ENCODE measurements at regions not wholly inside any gene's neighbourhood (a gene's known extent, or its start where the extent isn't known, plus 50 kb on each side); places are given as distances from the start of the nearest gene placed in this dataset.

DNA sequence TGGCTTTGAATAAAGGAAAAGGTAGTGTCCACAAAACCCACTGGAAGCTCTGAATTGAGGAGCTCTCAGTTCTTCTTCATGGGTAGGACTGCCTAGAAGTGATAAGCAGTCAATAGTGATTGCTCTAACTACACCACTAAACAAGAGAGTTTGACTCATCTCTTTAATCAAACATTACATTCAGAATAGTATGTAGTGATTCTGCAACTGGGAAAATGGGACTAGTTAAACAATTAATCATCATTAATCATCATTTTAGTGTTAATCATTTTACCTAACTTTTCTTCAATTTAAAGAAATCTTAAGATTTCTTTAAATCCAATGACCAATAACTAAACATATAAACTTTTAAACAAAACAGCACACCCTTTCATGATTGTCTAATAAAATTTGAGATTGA, 484.0 kb upstream of the FZD8 start:
- DNase-seq (ENCODE audit: low read depth, low spot score), result no peak
- POLR2A ChIA-PET, result no interaction called here
- no peaks in the 10 kb centered on the region for H3K9me3 ChIP-seq (replicated peaks; ENCODE audit: control insufficient read depth, insufficient read depth, low read length)
- FAIRE-seq, result no peak
- H3K9me1 ChIP-seq (replicated peaks; ENCODE audit: control insufficient read depth, extremely low read depth, insufficient read depth, low read length), result no peaks in the 10 kb centered on the region
- no TSS peak for BruUV-seq (replicated peaks)
- dilution Hi-C loops (cut with MboI; ENCODE audit: extremely low pct_ligation_motif_present, low sequenced_read_pairs), result no loop called here
- intact Hi-C loops (cut with micrococcal nuclease), result no loop called here
- no peaks in the 10 kb centered on the region for H4K20me1 ChIP-seq (replicated peaks; ENCODE audit: control insufficient read depth, extremely low read depth, insufficient read depth, low read length)
- H3K79me2 ChIP-seq (ENCODE audit: control insufficient read depth, insufficient read depth, low read length), result no peaks in the 10 kb centered on the region
- CTCF ChIA-PET, result no interaction called here
- no peak overlapping the region for H3K4me3 ChIP-seq (replicated peaks in 1 of 3; ENCODE audit: insufficient read depth in 1 of 3, low read depth in 1 of 3, low read length in 3 of 3)
- H3K9ac ChIP-seq (replicated peaks; ENCODE audit: extremely low read depth, insufficient read depth, low read length), result no peak overlapping the region
- H3K4me1 ChIP-seq (ENCODE audit: control insufficient read depth, extremely low read depth, insufficient read depth, low read length), result no peaks in the 10 kb centered on the region
- TF ChIP-seq MYC (IDR thresholded peaks at IDR 0.05; ENCODE audit: low read depth, low read length), result no peak
- TF ChIP-seq, protein P1, sequence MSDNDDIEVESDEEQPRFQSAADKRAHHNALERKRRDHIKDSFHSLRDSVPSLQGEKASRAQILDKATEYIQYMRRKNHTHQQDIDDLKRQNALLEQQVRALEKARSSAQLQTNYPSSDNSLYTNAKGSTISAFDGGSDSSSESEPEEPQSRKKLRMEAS (IDR thresholded peaks at IDR 0.05; ENCODE audit: insufficient read depth, insufficient read length), result no peak
- no peak for TF ChIP-seq POLR2AphosphoS5 (IDR thresholded peaks at IDR 0.05; ENCODE audit: insufficient read depth, low read depth, low read length)
- TF ChIP-seq JUN (IDR thresholded peaks at IDR 0.05; ENCODE audit: borderline replicate concordance, insufficient read depth, insufficient read length, low read depth), result no peak
- TF ChIP-seq, protein P2, sequence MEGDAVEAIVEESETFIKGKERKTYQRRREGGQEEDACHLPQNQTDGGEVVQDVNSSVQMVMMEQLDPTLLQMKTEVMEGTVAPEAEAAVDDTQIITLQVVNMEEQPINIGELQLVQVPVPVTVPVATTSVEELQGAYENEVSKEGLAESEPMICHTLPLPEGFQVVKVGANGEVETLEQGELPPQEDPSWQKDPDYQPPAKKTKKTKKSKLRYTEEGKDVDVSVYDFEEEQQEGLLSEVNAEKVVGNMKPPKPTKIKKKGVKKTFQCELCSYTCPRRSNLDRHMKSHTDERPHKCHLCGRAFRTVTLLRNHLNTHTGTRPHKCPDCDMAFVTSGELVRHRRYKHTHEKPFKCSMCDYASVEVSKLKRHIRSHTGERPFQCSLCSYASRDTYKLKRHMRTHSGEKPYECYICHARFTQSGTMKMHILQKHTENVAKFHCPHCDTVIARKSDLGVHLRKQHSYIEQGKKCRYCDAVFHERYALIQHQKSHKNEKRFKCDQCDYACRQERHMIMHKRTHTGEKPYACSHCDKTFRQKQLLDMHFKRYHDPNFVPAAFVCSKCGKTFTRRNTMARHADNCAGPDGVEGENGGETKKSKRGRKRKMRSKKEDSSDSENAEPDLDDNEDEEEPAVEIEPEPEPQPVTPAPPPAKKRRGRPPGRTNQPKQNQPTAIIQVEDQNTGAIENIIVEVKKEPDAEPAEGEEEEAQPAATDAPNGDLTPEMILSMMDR (IDR thresholded peaks at IDR 0.05; ENCODE audit: extremely low read depth in 1 of 2, insufficient read depth in 1 of 2, low read depth in 1 of 2, low read length in 2 of 2), result no peak
- no peak for TF ChIP-seq EZH2 (IDR thresholded peaks at IDR 0.05; ENCODE audit: borderline replicate concordance, low read depth, low read length, severe bottlenecking)
- H3K4me2 ChIP-seq (ENCODE audit: insufficient read depth, low read length), result no peak overlapping the region
- H3K27ac ChIP-seq (ENCODE audit: insufficient read depth, low read depth, low read length), result no peak overlapping the region
- H2AFZ ChIP-seq (ENCODE audit: low read depth, low read length), result no peak overlapping the region
- no peaks in the 10 kb centered on the region for H3K27me3 ChIP-seq (ENCODE audit: control insufficient read depth in 2 of 2, insufficient read depth in 2 of 2, low read length in 2 of 2)
- H3K36me3 ChIP-seq (ENCODE audit: control insufficient read depth in 2 of 2, extremely low read depth in 1 of 2, insufficient read depth in 2 of 2, low read length in 2 of 2), result no peaks in the 10 kb centered on the region

DNA sequence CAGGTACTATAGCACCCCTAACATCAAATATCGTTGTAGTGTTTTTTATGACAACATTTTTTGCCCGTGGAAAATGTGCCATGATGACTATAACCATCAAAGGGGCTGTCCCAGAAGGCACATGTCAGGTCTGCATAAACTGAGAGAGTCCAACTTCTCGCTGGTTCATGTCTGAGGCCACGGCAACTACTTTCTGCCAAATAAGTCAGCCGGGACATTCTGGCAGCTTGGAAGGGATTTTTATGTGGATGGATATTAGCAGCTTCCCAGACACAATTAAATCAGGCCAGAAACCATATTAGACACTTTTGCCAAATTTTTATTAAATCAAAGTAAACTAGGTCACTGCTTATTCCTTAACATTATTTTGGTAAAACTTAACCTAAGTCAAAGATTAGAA, 477.4 kb upstream of the FZD8 start:
- Histone ChIP-seq H3K4me2 (ENCODE audit: insufficient read depth, low read length) (no peak overlapping the region), H3K79me2 (ENCODE audit: control insufficient read depth, insufficient read depth, low read length) (no peaks in the 10 kb centered on the region), H3K4me1 (ENCODE audit: control insufficient read depth, extremely low read depth, insufficient read depth, low read length) (no peaks in the 10 kb centered on the region), H3K9ac (replicated peaks; ENCODE audit: extremely low read depth, insufficient read depth, low read length) (no peak overlapping the region), H2AFZ (ENCODE audit: low read depth, low read length) (no peak overlapping the region), H3K4me3 (replicated peaks in 1 of 3; ENCODE audit: insufficient read depth in 1 of 3, low read depth in 1 of 3, low read length in 3 of 3) (no peak overlapping the region), H3K9me1 (replicated peaks; ENCODE audit: control insufficient read depth, extremely low read depth, insufficient read depth, low read length) (no peaks in the 10 kb centered on the region), H3K27me3 (ENCODE audit: control insufficient read depth in 2 of 2, insufficient read depth in 2 of 2, low read length in 2 of 2) (no peaks in the 10 kb centered on the region), H3K9me3 (replicated peaks; ENCODE audit: control insufficient read depth, insufficient read depth, low read length) (no peaks in the 10 kb centered on the region), H3K36me3 (ENCODE audit: control insufficient read depth in 2 of 2, extremely low read depth in 1 of 2, insufficient read depth in 2 of 2, low read length in 2 of 2) (no peaks in the 10 kb centered on the region), H4K20me1 (replicated peaks; ENCODE audit: control insufficient read depth, extremely low read depth, insufficient read depth, low read length) (no peaks in the 10 kb centered on the region), H3K27ac (ENCODE audit: insufficient read depth, low read depth, low read length) (no peak overlapping the region)
- CTCF ChIA-PET, result interaction anchor here (1.0 kb wide), 1 partner anchor 194 kb away, joined by 3 read pairs; no protein-coding TSS in a partner anchor
- POLR2A ChIA-PET, result no interaction called here
- no peak for TF ChIP-seq POLR2A (IDR thresholded peaks at IDR 0.05; ENCODE audit: low read depth, low read length)
- dilution Hi-C loops (cut with MboI; ENCODE audit: extremely low pct_ligation_motif_present, low sequenced_read_pairs) (no loop called here), intact Hi-C loops (cut with micrococcal nuclease) (no loop called here)
- no peak for FAIRE-seq
- DNase-seq (ENCODE audit: low read depth, low spot score), result no peak
- BruUV-seq (replicated peaks), result no TSS peak

Data from endothelial cell of umbilical vein (primary cell).